ENCODE measurements at regions not wholly inside any gene's neighbourhood (a gene's known extent, or its start where the extent isn't known, plus 50 kb on each side); places are given as distances from the start of the nearest gene placed in this dataset.

DNA sequence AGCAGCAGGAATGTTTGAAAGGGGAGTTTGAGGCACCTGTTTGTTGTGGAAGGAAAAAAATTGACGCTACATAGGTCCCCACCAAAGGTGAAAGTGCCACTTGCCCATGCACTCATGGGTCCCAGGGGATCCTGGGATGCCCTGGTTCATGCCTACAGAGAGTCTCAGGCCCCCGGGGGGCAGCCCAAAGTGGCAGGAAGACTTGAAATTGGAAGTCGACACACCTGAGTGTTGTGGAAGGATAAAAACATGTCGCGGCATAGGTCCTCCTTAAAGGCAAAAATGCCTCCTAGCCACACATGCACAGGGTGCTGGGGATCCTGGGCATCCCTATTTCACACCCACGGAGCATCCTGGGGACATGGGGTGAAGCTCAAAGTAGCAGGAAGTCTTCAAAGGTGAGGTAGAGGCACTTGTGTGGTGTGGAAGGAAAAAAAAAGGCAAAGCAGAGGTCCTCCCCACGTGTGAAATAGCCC is 576.1 kb downstream of the ALG10 start:
- Histone ChIP-seq H3K4me1 (no peaks in the 10 kb centered on the region), H3K9me3 (replicated peaks) (peaks cover 100% of the 10 kb centered on the region), H3K27ac (replicated peaks) (no peak overlapping the region), H3K36me3 (no peaks in the 10 kb centered on the region), H3K4me3 (no peak overlapping the region), H3K27me3 (ENCODE audit: low read depth) (peaks cover 8% of the 10 kb centered on the region)
- DNase-seq = no peak
- TF ChIP-seq, protein P1, sequence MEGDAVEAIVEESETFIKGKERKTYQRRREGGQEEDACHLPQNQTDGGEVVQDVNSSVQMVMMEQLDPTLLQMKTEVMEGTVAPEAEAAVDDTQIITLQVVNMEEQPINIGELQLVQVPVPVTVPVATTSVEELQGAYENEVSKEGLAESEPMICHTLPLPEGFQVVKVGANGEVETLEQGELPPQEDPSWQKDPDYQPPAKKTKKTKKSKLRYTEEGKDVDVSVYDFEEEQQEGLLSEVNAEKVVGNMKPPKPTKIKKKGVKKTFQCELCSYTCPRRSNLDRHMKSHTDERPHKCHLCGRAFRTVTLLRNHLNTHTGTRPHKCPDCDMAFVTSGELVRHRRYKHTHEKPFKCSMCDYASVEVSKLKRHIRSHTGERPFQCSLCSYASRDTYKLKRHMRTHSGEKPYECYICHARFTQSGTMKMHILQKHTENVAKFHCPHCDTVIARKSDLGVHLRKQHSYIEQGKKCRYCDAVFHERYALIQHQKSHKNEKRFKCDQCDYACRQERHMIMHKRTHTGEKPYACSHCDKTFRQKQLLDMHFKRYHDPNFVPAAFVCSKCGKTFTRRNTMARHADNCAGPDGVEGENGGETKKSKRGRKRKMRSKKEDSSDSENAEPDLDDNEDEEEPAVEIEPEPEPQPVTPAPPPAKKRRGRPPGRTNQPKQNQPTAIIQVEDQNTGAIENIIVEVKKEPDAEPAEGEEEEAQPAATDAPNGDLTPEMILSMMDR (IDR thresholded peaks at IDR 0.05; ENCODE audit: borderline replicate concordance) = no peak
- intact Hi-C loops (cut with micrococcal nuclease) = no loop called here

DNA sequence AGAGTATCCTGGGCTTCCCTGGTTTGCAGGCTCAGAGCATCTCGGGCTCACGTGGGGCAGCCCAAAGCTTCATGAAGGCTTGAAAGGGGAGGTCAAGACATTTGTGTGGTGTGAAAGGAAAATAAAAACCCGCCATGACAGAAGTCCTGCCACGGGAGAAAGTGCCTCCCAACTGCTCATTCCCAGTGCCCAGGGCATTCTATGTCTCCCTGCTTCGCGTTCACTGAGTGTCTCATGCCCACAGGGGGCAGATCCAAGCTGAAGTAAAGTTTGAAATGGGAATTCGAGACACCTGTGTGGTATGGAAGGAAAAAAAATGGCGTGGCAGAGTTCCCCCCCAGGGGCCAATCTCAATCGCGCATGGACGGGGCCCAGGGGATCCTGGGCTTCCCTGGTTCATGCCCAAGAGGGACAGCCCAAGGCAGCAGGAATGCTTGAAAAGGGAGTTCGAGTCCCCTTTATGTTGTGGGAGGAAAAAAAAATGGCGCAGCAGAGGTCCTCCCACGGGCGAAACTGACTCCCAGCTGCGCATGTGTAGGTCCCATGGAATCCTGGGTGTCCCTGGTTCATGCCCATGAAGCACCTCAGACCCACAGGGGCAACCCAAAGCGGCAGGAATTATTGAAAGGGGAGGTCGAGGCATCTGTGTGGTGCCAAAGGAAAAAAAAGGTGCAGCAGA is 576.7 kb downstream of the ALG10 start:
- H3K4me1 ChIP-seq = no peaks in the 10 kb centered on the region
- no peaks in the 10 kb centered on the region for H3K36me3 ChIP-seq
- no peak for DNase-seq
- H3K27me3 ChIP-seq (ENCODE audit: low read depth) = peaks cover 8% of the 10 kb centered on the region
- intact Hi-C loops (cut with micrococcal nuclease) = no loop called here
- H3K9me3 ChIP-seq (replicated peaks) = peaks cover 100% of the 10 kb centered on the region
- H3K27ac ChIP-seq (replicated peaks) = no peak overlapping the region
- TF ChIP-seq, protein P1 (IDR thresholded peaks at IDR 0.05; ENCODE audit: borderline replicate concordance) = no peak
- H3K4me3 ChIP-seq = no peak overlapping the region

DNA sequence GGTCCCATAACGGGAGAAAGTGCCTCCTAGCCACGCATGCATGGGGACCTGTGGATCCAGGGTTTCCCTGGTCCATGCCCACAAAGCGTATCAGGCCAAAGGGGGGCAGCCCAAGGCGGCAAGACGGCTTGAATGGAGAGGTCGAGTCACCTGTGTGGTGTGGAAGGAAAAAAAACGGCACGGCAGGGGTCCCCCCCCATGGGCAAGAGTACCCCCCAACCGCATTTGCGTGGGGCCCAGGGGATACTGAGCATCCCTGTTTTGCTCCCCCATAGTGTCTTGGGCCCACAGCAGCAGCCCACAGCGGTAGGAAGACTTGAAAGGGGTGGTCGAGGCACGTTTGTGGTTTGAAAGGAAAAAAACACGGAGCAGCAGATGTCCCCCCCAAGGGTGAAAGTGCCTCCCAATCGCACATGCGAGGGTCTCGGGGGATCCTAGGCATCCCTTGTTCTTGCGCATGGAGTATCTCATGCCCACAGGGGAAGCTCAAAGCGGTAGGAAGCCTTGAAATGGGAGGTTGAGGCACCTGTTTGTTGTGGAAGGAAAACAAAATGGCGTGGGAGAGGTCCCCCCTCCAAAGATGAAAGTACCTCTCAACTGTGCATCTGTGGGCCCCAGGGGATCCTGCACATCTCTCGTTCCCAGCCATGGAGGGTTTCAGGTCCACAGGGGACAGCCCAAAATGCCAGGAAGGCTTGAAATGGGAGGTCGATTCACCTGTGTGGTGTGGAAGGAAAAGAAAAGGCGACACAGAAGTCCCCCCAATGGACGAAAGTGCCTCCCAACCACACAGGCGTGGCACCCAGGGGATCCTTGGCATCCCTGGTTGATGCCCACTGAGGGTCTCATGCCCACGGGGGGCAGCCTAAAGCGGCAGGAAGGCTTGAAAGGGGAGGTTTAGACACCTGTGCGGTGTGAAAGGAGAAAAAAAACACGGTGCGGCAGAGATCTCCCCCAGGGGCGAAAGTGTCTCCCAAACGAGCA is 577.5 kb downstream of the ALG10 start:
- Histone ChIP-seq H3K27ac (replicated peaks) (no peak overlapping the region), H3K9me3 (replicated peaks) (peaks cover 100% of the 10 kb centered on the region), H3K4me3 (no peak overlapping the region), H3K27me3 (ENCODE audit: low read depth) (peaks cover 8% of the 10 kb centered on the region), H3K4me1 (no peaks in the 10 kb centered on the region), H3K36me3 (no peaks in the 10 kb centered on the region)
- no peak for DNase-seq
- intact Hi-C loops (cut with micrococcal nuclease) = no loop called here
- TF ChIP-seq, protein P1 (IDR thresholded peaks at IDR 0.05; ENCODE audit: borderline replicate concordance) = no peak

DNA sequence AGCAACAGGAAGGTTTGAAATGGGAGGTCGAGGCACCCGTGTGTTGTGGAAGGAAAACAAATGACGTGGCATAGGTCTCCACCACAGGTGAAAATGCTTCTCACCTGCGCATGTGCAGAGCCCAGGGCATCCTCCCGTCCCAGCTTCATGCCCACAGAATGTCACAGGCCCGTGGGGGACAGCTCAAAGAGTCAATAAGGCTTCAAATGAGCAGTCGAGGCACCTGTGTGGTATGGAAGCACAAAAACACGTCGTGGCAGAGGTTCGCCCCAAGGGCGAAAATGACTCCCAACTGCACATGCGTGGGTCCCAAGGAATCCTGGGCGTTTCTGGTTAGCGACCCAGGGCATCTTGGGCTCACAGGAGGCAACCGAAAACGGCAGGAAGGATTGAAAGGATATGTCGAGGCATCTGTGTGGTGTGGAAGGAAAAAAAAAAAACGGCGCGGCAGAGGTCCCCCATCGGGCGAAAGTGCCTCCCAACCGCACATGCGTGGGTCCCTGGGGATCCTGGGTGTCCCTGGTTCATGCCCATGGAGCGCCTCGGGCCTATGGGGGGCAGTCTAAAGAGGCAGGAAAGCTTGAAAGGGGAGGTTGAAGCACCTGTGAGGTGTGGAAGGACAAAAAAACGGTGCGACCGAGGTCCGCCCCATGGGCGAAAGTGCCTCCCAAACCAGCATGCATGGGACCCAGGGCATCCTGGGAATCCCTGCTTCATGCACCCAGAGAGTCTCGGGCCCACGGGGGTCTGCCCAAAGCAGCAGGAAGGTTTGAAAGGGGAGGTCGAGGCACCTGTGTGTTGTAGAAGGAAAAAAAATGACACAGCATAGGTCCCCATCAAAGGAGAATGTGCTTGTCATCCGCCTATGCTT is 578.5 kb downstream of the ALG10 start:
- Histone ChIP-seq H3K27me3 (ENCODE audit: low read depth) (peaks cover 8% of the 10 kb centered on the region), H3K4me3 (no peak overlapping the region), H3K36me3 (no peaks in the 10 kb centered on the region), H3K4me1 (no peaks in the 10 kb centered on the region), H3K9me3 (replicated peaks) (peaks cover 100% of the 10 kb centered on the region), H3K27ac (replicated peaks) (no peak overlapping the region)
- DNase-seq = no peak
- intact Hi-C loops (cut with micrococcal nuclease) = no loop called here
- TF ChIP-seq, protein P1 (IDR thresholded peaks at IDR 0.05; ENCODE audit: borderline replicate concordance) = no peak

DNA sequence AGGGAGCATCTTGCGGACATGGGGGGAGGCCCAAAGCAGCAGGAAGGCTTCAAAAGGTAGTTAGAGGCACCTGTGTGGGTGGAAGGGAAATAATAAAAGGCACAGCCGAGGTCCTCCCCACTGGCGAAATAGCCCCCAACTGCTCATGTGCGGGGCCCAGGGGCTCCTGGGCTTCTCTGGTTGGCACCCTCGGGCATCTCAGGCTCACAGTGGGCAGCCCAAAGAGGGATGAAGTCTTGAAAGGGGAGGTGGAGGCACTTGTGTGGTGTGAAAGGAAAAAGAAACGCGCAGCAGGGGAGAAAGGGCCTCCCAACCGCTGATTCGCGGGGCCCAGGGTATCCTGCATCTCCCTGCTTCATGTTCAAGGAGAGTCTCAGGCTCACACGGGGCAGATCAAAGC is 579.4 kb downstream of the ALG10 start:
- H3K27me3 ChIP-seq (ENCODE audit: low read depth) = peaks cover 8% of the 10 kb centered on the region
- H3K9me3 ChIP-seq (replicated peaks) = peaks cover 100% of the 10 kb centered on the region
- H3K4me3 ChIP-seq = no peak overlapping the region
- no peaks in the 10 kb centered on the region for H3K4me1 ChIP-seq
- H3K27ac ChIP-seq (replicated peaks) = no peak overlapping the region
- TF ChIP-seq, protein P1 (IDR thresholded peaks at IDR 0.05; ENCODE audit: borderline replicate concordance) = no peak
- intact Hi-C loops (cut with micrococcal nuclease) = no loop called here
- no peaks in the 10 kb centered on the region for H3K36me3 ChIP-seq
- no peak for DNase-seq

All from left ventricle myocardium inferior (tissue), 1 donor.